ENCODE measurements at regions not wholly inside any gene's neighbourhood (a gene's known extent, or its start where the extent isn't known, plus 50 kb on each side); places are given as distances from the start of the nearest gene placed in this dataset.

GRCh38 chr4:26213317-26213716, 107.5 kb upstream of the RBPJ start:
- peaks cover 5 to 24% of the 10 kb centered on the region in 2 donors for H3K27me3 Mint-ChIP-seq

GRCh38 chr4:26214994-26215393, 105.8 kb upstream of the RBPJ start:
- Mint-ChIP-seq H3K4me1 (peaks cover 3 to 9% (median 7%) of the 10 kb centered on the region in 3 donors), H3K27me3 (peaks cover 3 to 20% of the 10 kb centered on the region in 2 donors), H3K27ac (no peak overlapping the region), H3K36me3 (no peaks in the 10 kb centered on the region), H3K4me3 (no peak overlapping the region), H3K9me3 (no peaks in the 10 kb centered on the region)
- Histone ChIP-seq H3K4me3 (ENCODE audit: control insufficient read depth in 1 of 2, extremely low read depth in 1 of 2, low read length in 1 of 2) (no peak overlapping the region), H3K4me1 (ENCODE audit: control insufficient read depth in 1 of 2, extremely low read depth in 1 of 2, insufficient read depth in 2 of 2, low read length in 2 of 2) (no peaks in the 10 kb centered on the region), H3K27ac (ENCODE audit: low read length) (no peak overlapping the region), H3K36me3 (ENCODE audit: control insufficient read depth in 2 of 2, extremely low read depth in 1 of 2, insufficient read depth in 1 of 2, low read length in 1 of 2) (no peaks in the 10 kb centered on the region), H3K9me3 (no peaks in the 10 kb centered on the region), H3K27me3 (replicated peaks in 1 of 2; ENCODE audit: control insufficient read depth in 2 of 2, extremely low read depth in 1 of 2, insufficient read depth in 2 of 2, low read length in 1 of 2) (peaks cover 0 to 3% of the 10 kb centered on the region in 2 experiments)
- no peak for DNase-seq
- CTCF ChIA-PET = no interaction called here
- no peak for ATAC-seq (replicated peaks in 1 of 4)
- POLR2A ChIA-PET = no interaction called here

More at GRCh38 chr4:26213317-26213716, 107.5 kb upstream of the RBPJ start:
- Histone ChIP-seq H3K4me1 (ENCODE audit: control insufficient read depth in 1 of 2, extremely low read depth in 1 of 2, insufficient read depth in 2 of 2, low read length in 2 of 2) (no peaks in the 10 kb centered on the region), H3K4me3 (ENCODE audit: control insufficient read depth in 1 of 2, extremely low read depth in 1 of 2, low read length in 1 of 2) (no peak overlapping the region), H3K27me3 (replicated peaks in 1 of 2; ENCODE audit: control insufficient read depth in 2 of 2, extremely low read depth in 1 of 2, insufficient read depth in 2 of 2, low read length in 1 of 2) (peaks cover 0 to 5% of the 10 kb centered on the region in 2 experiments), H3K9me3 (no peaks in the 10 kb centered on the region), H3K27ac (ENCODE audit: low read length) (no peak overlapping the region), H3K36me3 (ENCODE audit: control insufficient read depth in 2 of 2, extremely low read depth in 1 of 2, insufficient read depth in 1 of 2, low read length in 1 of 2) (no peaks in the 10 kb centered on the region)
- WGBS (ENCODE audit: insufficient coverage) = 100% methylated on average over 1 of the region's 1 CpG
- ChIA-PET CTCF (no interaction called here), POLR2A (no interaction called here)
- peaks cover 3 to 9% (median 7%) of the 10 kb centered on the region in 3 donors for H3K4me1 Mint-ChIP-seq
- H3K36me3 Mint-ChIP-seq = no peaks in the 10 kb centered on the region
- H3K27ac Mint-ChIP-seq = no peak overlapping the region
- no peak for DNase-seq
- no peaks in the 10 kb centered on the region for H3K9me3 Mint-ChIP-seq
- no peak overlapping the region for H3K4me3 Mint-ChIP-seq
- ATAC-seq (replicated peaks in 1 of 4) = no peak

DNA sequence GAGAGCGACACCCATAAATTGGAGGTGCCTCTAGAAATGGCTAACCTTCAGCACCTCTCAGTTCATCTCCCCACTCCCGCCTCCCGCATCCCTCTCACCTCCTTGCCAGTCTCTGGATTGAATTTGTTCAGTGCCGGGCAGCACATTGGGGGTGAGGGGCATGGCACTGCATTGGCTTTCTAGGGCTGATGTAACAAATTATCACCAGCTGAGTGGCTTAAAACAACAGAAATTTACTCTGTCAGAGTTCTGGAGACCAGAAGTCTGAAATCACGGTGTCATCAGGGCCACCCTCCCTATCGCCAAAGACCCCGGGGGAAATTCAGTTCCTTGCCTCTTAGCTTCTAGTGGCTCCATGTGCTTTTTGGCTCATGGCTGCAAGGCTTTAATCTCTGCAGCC, 105.1 kb upstream of the RBPJ start:
- Histone ChIP-seq H3K9me3 (no peaks in the 10 kb centered on the region), H3K36me3 (ENCODE audit: control insufficient read depth in 2 of 2, extremely low read depth in 1 of 2, insufficient read depth in 1 of 2, low read length in 1 of 2) (no peaks in the 10 kb centered on the region), H3K27me3 (replicated peaks in 1 of 2; ENCODE audit: control insufficient read depth in 2 of 2, extremely low read depth in 1 of 2, insufficient read depth in 2 of 2, low read length in 1 of 2) (peaks cover 0 to 3% of the 10 kb centered on the region in 2 experiments), H3K4me1 (ENCODE audit: control insufficient read depth in 1 of 2, extremely low read depth in 1 of 2, insufficient read depth in 2 of 2, low read length in 2 of 2) (no peaks in the 10 kb centered on the region), H3K27ac (ENCODE audit: low read length) (no peak overlapping the region), H3K4me3 (ENCODE audit: control insufficient read depth in 1 of 2, extremely low read depth in 1 of 2, low read length in 1 of 2) (no peak overlapping the region)
- no peak overlapping the region for H3K27ac Mint-ChIP-seq
- ChIA-PET CTCF (no interaction called here), POLR2A (no interaction called here)
- WGBS (ENCODE audit: insufficient coverage) = 94% methylated on average over 3 of the region's 7 CpGs
- H3K27me3 Mint-ChIP-seq = peaks cover 0 to 14% of the 10 kb centered on the region in 2 donors
- DNase-seq (no peak), ATAC-seq (replicated peaks in 1 of 4) (no peak)
- H3K9me3 Mint-ChIP-seq = no peaks in the 10 kb centered on the region
- no peak overlapping the region for H3K4me3 Mint-ChIP-seq
- no peaks in the 10 kb centered on the region for H3K36me3 Mint-ChIP-seq
- H3K4me1 Mint-ChIP-seq = peaks cover 3 to 9% (median 7%) of the 10 kb centered on the region in 3 donors

DNA sequence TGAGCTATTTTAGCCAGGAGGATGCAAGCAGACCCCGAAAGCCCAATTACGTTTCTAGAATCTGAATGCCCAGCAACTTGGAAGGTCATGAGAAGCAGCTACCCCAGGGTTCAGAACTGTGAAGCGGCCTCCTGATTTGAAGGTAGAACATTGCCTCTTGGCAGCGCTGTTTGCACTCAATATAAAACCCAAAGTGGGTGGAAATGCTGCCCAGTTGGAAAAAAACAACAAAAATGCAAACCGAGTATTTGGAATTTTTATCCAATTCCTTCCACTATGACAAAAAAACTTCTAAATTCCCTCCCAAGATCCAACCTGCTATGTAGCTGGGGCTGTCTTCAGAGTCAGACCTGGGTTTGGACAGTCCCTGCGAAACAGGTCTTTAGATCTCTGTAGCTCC, 103.3 kb upstream of the RBPJ start:
- H3K36me3 ChIP-seq (ENCODE audit: control insufficient read depth in 2 of 2, extremely low read depth in 1 of 2, insufficient read depth in 1 of 2, low read length in 1 of 2) = no peaks in the 10 kb centered on the region
- no peaks in the 10 kb centered on the region for H3K4me1 ChIP-seq (ENCODE audit: control insufficient read depth in 1 of 2, extremely low read depth in 1 of 2, insufficient read depth in 2 of 2, low read length in 2 of 2)
- H3K4me3 ChIP-seq (ENCODE audit: control insufficient read depth in 1 of 2, extremely low read depth in 1 of 2, low read length in 1 of 2) = no peak overlapping the region
- H3K9me3 ChIP-seq = no peaks in the 10 kb centered on the region
- peaks cover 3 to 9% (median 7%) of the 10 kb centered on the region in 3 donors for H3K4me1 Mint-ChIP-seq
- 94% methylated on average over 3 of the region's 6 CpGs for WGBS (ENCODE audit: insufficient coverage)
- ATAC-seq (replicated peaks in 1 of 4) (no peak), DNase-seq (no peak)
- H3K27me3 ChIP-seq (replicated peaks in 1 of 2; ENCODE audit: control insufficient read depth in 2 of 2, extremely low read depth in 1 of 2, insufficient read depth in 2 of 2, low read length in 1 of 2) = peaks cover 0 to 3% of the 10 kb centered on the region in 2 experiments
- ChIA-PET POLR2A (no interaction called here), CTCF (no interaction called here)
- no peaks in the 10 kb centered on the region for H3K36me3 Mint-ChIP-seq
- peaks cover 0 to 13% of the 10 kb centered on the region in 2 donors for H3K27me3 Mint-ChIP-seq
- no peak overlapping the region for H3K4me3 Mint-ChIP-seq
- no peak overlapping the region for H3K27ac Mint-ChIP-seq
- no peak overlapping the region for H3K27ac ChIP-seq (ENCODE audit: low read length)
- no peaks in the 10 kb centered on the region for H3K9me3 Mint-ChIP-seq

DNA sequence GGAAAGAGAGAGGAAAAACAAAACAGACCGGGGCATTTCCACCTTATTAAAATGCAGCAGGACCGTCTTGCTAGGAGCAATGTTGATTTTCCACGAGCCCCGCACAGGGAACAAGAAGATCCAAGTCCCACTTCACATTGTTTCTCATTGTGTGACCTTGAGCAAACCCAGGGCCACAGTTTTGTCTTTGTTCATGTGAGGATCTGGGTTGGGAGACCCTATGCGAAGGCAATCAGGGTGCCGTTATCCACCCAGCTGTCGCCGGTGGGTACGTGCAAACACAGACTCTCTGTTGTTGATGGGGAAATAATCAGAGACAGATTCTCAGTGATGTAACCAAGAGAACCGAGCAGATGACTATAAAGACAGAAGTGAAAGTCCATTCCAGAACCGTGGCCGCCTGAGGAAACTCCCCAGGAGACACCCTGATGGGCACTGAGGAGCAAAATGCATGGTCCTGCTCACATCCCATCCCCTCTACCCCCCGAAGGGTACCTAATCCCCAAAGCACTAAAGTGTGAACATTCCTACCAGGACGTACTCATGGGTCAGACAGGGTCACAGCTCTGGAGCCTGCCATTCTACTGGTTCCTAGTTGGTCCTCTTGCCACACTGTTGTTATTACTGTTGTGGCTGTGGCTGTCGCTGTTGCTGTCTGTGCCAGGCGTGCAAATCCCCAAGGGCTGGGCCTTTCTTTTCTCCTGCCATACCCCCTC, 102.7 kb upstream of the RBPJ start:
- peaks cover 0 to 16% of the 10 kb centered on the region in 2 donors for H3K27me3 Mint-ChIP-seq

DNA sequence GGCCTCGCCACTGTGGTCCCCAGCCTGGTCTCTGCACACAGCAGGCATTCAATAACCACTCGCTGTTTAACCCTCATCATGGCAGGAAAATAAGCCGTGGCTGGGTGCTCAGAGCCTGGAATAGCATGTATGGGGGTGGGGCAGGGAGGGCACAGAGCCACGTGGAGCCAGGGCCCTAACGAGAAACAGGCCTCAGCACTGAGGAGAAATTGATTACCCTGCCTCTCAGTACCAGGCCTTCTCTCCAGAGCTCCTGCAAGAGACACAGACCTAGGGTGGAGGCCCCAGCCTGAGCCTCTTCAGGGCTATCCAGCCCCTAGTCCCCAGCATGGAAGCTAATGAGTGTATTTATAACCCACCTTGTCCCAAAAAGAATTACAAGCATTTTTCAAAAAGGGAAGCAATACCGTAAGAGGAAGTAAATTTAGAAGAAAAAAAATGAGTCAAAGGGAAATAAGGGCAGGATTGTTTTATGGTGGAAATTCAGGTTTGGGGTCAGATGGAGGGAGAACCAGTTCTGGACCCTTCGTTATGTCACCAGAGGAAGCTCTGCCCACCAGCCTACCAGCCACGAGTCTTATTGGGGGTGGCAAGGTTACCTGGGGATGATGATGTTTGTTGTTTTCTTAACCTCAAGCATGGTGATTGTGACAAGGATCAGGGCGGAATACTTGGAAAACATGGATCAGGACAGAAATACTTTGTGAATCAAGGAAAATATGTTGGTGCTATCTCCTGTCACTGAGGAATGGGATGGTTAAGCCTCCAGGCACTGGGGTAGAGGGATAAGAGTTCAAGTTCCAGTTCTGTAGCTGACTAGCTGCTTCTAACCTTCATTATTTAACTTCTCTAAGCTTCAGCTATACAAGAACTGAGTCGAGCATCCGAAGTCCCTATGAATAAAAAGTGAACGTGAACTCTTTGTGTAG, 101.9 kb upstream of the RBPJ start:
- no peak for ATAC-seq (replicated peaks in 1 of 4)
- Histone ChIP-seq H3K36me3 (ENCODE audit: control insufficient read depth in 2 of 2, extremely low read depth in 1 of 2, insufficient read depth in 1 of 2, low read length in 1 of 2) (no peaks in the 10 kb centered on the region), H3K27ac (ENCODE audit: low read length) (no peak overlapping the region), H3K4me3 (ENCODE audit: control insufficient read depth in 1 of 2, extremely low read depth in 1 of 2, low read length in 1 of 2) (no peak overlapping the region), H3K27me3 (replicated peaks in 1 of 2; ENCODE audit: control insufficient read depth in 2 of 2, extremely low read depth in 1 of 2, insufficient read depth in 2 of 2, low read length in 1 of 2) (peaks cover 0 to under 1% of the 10 kb centered on the region in 2 experiments), H3K9me3 (no peaks in the 10 kb centered on the region), H3K4me1 (ENCODE audit: control insufficient read depth in 1 of 2, extremely low read depth in 1 of 2, insufficient read depth in 2 of 2, low read length in 2 of 2) (no peaks in the 10 kb centered on the region)
- ChIA-PET CTCF (no interaction called here), POLR2A (no interaction called here)
- H3K27me3 Mint-ChIP-seq = peaks cover 0 to 11% of the 10 kb centered on the region in 2 donors
- H3K4me3 Mint-ChIP-seq = no peak overlapping the region
- peak overlapping the region in 1 of 2 donors; percentile 41 for H3K27ac Mint-ChIP-seq
- no peaks in the 10 kb centered on the region for H3K9me3 Mint-ChIP-seq
- H3K36me3 Mint-ChIP-seq = no peaks in the 10 kb centered on the region
- H3K4me1 Mint-ChIP-seq = peaks cover 0 to 5% (median 2%) of the 10 kb centered on the region in 3 donors
- WGBS (ENCODE audit: insufficient coverage) = 58% methylated on average over 3 of the region's 12 CpGs
- DNase-seq = no peak

More for the DNA sequence above, 102.7 kb upstream of the RBPJ start:
- H3K4me1 Mint-ChIP-seq = peaks cover 3 to 9% (median 7%) of the 10 kb centered on the region in 3 donors
- Histone ChIP-seq H3K9me3 (no peaks in the 10 kb centered on the region), H3K36me3 (ENCODE audit: control insufficient read depth in 2 of 2, extremely low read depth in 1 of 2, insufficient read depth in 1 of 2, low read length in 1 of 2) (no peaks in the 10 kb centered on the region), H3K4me1 (ENCODE audit: control insufficient read depth in 1 of 2, extremely low read depth in 1 of 2, insufficient read depth in 2 of 2, low read length in 2 of 2) (no peaks in the 10 kb centered on the region), H3K4me3 (ENCODE audit: control insufficient read depth in 1 of 2, extremely low read depth in 1 of 2, low read length in 1 of 2) (no peak overlapping the region), H3K27me3 (replicated peaks in 1 of 2; ENCODE audit: control insufficient read depth in 2 of 2, extremely low read depth in 1 of 2, insufficient read depth in 2 of 2, low read length in 1 of 2) (peaks cover 0 to 3% of the 10 kb centered on the region in 2 experiments), H3K27ac (ENCODE audit: low read length) (no peak overlapping the region)
- no peak for ATAC-seq (replicated peaks in 1 of 4)
- H3K9me3 Mint-ChIP-seq = no peaks in the 10 kb centered on the region
- no peak overlapping the region for H3K4me3 Mint-ChIP-seq
- ChIA-PET POLR2A (no interaction called here), CTCF (no interaction called here)
- no peaks in the 10 kb centered on the region for H3K36me3 Mint-ChIP-seq
- DNase-seq = peak in 1 of 35 experiments; percentile 6
- H3K27ac Mint-ChIP-seq = no peak overlapping the region
- 98% methylated on average over 8 of the region's 16 CpGs for WGBS (ENCODE audit: insufficient coverage)
